LNCAP (cell line): ENCODE measurements at regions not wholly inside any gene's neighbourhood (a gene's known extent, or its start where the extent isn't known, plus 50 kb on each side); places are given as distances from the start of the nearest gene placed in this dataset.

ENCODE experiments used
- TF ChIP-seq, protein P1 (sequence below): fragments of 450-650 bp; IDR thresholded peaks from 2 replicates; pipeline ENCODE4 v1.5.1; 2017; ENCODE audit warnings: mild to moderate bottlenecking

DNA sequence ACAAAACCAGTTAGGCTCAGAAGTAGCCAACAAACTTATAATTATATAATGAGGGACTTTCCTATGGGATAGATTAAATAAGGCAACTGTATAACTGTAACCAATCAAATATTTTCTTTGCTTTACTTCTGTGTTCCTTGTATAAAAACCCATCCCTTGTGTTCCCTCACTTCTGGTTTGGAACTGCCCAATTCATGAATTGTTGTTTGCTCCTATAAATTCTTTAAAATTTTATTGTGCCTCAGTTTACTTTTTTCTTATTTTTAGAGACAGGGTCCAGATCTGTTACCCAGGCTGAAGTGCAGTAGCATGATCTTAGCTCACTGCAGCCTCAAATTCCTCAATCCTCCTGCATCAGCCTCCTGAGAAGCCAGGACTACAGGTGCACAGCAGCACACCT is 155.7 kb downstream of the SMAD6 start:
- TF ChIP-seq, protein P1, sequence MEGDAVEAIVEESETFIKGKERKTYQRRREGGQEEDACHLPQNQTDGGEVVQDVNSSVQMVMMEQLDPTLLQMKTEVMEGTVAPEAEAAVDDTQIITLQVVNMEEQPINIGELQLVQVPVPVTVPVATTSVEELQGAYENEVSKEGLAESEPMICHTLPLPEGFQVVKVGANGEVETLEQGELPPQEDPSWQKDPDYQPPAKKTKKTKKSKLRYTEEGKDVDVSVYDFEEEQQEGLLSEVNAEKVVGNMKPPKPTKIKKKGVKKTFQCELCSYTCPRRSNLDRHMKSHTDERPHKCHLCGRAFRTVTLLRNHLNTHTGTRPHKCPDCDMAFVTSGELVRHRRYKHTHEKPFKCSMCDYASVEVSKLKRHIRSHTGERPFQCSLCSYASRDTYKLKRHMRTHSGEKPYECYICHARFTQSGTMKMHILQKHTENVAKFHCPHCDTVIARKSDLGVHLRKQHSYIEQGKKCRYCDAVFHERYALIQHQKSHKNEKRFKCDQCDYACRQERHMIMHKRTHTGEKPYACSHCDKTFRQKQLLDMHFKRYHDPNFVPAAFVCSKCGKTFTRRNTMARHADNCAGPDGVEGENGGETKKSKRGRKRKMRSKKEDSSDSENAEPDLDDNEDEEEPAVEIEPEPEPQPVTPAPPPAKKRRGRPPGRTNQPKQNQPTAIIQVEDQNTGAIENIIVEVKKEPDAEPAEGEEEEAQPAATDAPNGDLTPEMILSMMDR, result no peak

GRCh38 chr15:66858423-66859207 is 156.6 kb downstream of the SMAD6 start:
- TF ChIP-seq, protein P1, result no peak

- TF ChIP-seq, protein P1, result no peak
These were observed 157.7 kb downstream of the SMAD6 start for GRCh38 chr15:66859688-66860253.

- TF ChIP-seq, protein P1, result no peak
These were observed 158.8 kb downstream of the SMAD6 start for GRCh38 chr15:66860844-66861243.

DNA sequence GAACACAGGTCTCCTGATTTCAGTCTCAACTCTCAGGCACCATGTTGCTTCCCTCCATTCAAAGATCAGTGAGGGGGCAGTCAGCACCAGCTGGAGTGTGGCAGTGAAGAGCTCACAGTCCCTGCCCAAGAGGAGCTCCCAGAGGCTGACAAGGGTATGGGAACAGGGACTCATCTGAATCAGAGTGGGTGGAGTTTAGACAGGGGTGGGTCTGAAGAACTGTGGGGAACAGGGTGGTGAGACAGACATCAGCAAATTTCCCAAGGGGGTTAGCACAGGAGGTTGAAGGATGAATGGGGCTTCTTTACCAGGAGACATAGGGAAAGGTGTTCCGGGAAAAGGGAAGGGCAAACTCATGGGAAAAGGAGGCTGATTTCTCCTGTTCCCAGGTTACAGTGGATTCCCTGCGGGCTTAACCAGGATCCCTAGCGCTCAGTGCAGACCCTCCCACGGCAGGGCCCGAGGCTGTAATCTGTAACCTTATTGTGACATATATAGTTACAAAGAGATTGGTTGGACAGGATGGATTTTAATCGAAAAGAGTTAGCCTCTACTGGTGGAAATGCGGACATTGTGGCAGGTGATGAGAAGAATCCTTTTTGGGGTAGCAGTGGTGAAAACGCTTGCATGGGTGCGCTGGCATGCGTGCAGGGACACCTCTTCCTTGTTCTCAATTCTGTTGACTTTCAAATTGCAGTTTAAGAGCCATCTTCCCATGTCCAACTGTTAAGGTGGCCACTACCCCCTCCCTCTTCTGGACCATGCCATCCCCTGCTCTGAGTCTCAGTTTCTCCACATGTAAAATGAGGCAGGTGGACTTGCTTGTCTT is 160.3 kb downstream of the SMAD6 start:
- TF ChIP-seq, protein P1, result no peak

DNA sequence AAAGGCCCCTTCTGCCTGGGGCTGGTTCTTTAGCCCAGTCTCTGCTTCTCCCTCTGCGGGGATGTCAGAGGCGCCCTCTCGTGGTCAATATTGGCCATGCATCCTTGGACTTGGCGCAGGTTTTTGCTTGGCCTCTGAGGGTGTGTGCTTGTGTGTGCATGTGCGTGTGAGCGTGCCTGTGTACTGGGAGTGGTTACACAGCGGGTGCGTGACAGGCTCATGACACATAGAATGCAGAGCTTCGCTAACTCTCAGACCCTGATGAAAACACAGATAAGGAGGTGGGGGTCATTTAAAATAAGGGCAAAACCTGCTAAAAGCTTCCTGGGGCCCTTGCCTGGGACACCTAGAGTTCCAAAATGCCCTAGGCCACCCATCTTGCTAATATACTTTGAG is 160.9 kb downstream of the SMAD6 start:
- TF ChIP-seq, protein P1, result peak; percentile 96

DNA sequence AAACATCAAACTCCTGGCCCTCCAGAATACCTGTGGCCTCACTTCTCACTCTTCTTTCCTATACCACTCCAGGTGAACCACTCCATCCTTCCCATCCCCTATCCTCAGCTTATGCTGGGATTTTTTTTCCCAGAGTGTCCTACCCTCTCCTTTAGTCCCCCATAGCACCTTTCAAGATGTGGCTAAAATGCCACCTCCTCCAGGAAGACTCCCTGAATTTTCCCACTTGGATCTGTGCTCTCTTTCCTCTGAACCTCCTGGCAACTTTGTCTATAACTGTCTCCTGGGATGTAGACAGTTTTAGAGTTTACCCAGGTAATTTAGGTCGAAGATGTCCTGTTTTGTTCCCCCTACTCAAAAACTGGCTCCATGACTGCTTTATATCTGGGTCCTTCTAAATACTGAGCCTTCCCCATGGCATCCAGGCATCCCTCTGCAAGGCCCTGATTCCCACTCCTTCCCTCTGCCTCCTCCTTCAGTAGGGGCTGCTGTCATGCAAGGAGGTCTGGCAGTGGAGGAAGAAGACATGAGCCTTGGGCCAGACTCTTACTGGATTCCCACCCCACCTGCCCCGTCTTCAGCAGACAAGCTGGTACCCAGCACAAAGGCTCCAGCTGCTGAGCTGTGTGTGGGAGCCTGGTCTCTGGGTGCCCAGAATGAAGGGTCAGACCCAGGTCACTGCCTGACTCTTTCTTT is 161.5 kb downstream of the SMAD6 start:
- TF ChIP-seq, protein P1, result no peak
